ENCODE measurements at regions not wholly inside any gene's neighbourhood (a gene's known extent, or its start where the extent isn't known, plus 50 kb on each side); places are given as distances from the start of the nearest gene placed in this dataset.

DNA sequence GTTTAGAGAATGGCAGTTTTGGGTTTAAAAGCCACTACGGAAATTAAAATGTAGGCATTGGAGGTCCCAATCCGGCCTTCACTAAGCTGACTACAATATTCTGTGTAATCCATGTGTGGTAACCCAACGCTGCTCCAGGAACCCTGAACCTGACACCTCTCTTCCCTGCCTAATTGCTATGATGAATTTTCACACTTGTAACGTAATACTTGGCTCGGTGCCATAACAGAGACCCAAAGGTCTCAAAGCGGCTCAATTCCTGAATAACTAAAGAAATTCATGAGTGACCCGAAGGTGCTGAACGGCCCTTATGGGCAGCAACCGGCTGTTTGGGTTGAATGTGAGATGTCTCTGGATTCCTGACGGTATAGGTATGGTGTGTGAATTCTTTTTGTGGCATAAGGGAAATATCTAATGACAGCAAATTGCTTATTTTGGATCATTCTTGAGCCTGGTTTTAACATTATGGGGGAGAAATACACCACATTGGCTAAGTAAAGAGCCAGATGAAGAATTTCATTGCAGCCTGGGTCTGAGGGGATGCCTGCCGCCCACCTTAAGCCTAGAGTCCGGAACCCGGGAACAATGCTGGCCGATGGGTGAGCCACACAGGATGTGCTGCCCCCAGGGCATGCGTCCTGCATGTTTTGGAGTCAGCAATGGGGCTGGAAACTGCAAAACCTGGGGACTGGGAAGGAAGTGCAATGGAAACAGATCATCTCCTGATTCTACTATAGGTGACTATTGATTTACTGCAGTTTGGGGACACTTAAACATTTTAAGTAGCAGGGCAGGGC, 69.7 kb upstream of the FZD8 start:
- TF ChIP-seq TAF1 (IDR thresholded peaks at IDR 0.05; ENCODE audit: low read depth) = no peak
- no peak for TF ChIP-seq YY1 (IDR thresholded peaks at IDR 0.05; ENCODE audit: low read depth)
- no peak for TF ChIP-seq RAD21 (IDR thresholded peaks at IDR 0.05; ENCODE audit: low read depth)

DNA sequence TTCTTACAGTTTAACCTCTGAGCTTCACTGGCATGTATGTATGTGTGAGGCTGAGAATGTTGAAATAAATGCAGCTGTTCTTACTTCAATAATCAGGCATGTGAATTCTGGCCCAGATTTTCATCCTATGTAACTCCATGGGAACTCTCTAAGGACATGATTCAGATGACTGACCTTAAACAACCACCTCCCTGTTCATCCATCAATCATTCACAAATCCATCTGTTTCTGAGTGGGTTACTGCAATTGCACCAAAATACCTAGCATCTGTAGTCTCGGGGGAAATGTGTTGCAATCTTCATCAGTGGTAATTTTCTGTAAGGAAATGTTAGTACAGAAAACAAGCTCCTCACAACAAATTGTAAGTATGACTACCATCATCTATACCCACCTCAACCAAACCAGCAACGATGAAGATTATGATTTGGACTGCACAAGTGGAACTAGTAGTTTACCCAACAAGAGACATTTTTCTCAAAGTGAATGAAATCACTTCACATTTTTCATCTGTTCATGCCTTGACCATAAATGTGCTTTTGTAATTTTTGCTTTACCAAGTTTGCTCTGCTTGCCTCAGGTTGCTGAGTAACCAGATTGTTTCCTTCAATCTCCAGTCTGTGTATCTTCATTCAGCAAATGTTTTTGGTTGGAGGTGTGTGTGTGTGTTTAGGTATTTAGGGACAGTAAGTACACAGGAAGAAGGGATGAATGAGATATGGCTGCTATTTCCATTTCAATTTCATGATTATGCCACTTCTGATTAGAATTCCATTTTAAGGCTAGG, 65.7 kb upstream of the FZD8 start:
- TF ChIP-seq NFIC (IDR thresholded peaks at IDR 0.05) (no peak), RAD21 (IDR thresholded peaks at IDR 0.05; ENCODE audit: low read depth) (no peak)
- TF ChIP-seq, protein P1, sequence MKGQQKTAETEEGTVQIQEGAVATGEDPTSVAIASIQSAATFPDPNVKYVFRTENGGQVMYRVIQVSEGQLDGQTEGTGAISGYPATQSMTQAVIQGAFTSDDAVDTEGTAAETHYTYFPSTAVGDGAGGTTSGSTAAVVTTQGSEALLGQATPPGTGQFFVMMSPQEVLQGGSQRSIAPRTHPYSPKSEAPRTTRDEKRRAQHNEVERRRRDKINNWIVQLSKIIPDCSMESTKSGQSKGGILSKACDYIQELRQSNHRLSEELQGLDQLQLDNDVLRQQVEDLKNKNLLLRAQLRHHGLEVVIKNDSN (IDR thresholded peaks at IDR 0.05) = no peak

DNA sequence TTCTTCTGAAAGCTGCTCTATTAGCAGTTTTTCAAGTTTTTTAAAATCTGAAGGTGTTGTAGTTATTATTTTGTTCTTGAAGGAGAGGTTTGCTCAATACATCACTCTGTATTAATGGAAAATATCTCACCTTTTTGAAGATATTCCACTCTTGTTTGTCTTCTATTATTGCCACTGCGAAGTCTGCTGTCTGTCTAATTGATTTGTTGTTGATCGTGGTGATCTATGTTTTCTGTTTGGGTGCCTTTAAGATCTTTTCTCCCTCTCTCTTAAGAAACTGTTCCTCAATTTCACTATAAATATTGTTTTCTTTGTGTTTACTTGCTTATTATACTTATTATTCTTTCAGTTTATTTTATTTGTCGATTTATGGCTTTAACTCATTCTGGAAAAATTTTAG, 64.9 kb upstream of the FZD8 start:
- TF ChIP-seq, protein P2, sequence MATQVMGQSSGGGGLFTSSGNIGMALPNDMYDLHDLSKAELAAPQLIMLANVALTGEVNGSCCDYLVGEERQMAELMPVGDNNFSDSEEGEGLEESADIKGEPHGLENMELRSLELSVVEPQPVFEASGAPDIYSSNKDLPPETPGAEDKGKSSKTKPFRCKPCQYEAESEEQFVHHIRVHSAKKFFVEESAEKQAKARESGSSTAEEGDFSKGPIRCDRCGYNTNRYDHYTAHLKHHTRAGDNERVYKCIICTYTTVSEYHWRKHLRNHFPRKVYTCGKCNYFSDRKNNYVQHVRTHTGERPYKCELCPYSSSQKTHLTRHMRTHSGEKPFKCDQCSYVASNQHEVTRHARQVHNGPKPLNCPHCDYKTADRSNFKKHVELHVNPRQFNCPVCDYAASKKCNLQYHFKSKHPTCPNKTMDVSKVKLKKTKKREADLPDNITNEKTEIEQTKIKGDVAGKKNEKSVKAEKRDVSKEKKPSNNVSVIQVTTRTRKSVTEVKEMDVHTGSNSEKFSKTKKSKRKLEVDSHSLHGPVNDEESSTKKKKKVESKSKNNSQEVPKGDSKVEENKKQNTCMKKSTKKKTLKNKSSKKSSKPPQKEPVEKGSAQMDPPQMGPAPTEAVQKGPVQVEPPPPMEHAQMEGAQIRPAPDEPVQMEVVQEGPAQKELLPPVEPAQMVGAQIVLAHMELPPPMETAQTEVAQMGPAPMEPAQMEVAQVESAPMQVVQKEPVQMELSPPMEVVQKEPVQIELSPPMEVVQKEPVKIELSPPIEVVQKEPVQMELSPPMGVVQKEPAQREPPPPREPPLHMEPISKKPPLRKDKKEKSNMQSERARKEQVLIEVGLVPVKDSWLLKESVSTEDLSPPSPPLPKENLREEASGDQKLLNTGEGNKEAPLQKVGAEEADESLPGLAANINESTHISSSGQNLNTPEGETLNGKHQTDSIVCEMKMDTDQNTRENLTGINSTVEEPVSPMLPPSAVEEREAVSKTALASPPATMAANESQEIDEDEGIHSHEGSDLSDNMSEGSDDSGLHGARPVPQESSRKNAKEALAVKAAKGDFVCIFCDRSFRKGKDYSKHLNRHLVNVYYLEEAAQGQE (IDR thresholded peaks at IDR 0.05; ENCODE audit: low read depth) = no peak
- TF ChIP-seq RAD21 (IDR thresholded peaks at IDR 0.05; ENCODE audit: low read depth) (no peak), EP300 (IDR thresholded peaks at IDR 0.05; ENCODE audit: borderline replicate concordance) (no peak), ZBTB7A (IDR thresholded peaks at IDR 0.05; ENCODE audit: low read depth) (no peak), TCF12 (IDR thresholded peaks at IDR 0.05; ENCODE audit: low read depth) (no peak), TEAD4 (IDR thresholded peaks at IDR 0.05) (no peak)
- TF ChIP-seq, protein P3, sequence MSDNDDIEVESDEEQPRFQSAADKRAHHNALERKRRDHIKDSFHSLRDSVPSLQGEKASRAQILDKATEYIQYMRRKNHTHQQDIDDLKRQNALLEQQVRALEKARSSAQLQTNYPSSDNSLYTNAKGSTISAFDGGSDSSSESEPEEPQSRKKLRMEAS (IDR thresholded peaks at IDR 0.05) = no peak

DNA sequence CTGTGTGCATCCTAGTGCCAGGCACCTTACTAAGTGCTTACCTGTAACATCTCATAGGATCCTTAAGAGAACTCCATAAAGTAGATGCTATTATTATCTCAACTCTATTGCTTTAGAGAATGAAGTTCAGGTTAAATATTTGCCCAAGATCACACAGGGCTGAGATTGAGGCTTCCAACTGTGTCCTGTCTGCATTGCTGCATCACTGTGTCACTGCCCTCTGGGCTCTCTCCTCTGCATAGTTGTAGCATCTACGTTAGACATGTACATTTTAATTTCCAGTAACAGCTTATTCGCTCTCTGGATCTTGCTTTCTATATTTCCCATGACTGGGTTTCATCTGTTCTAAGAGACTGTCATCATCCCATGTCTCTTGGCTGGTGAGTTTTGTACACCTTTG, 63.6 kb upstream of the FZD8 start:
- TF ChIP-seq TCF12 (IDR thresholded peaks at IDR 0.05; ENCODE audit: low read depth) (no peak), YY1 (IDR thresholded peaks at IDR 0.05; ENCODE audit: low read depth) (no peak), EP300 (IDR thresholded peaks at IDR 0.05; ENCODE audit: borderline replicate concordance) (no peak), CREB1 (IDR thresholded peaks at IDR 0.05; ENCODE audit: low read depth) (no peak), NFIC (IDR thresholded peaks at IDR 0.05) (no peak), ZBTB7A (IDR thresholded peaks at IDR 0.05; ENCODE audit: low read depth) (no peak)

DNA sequence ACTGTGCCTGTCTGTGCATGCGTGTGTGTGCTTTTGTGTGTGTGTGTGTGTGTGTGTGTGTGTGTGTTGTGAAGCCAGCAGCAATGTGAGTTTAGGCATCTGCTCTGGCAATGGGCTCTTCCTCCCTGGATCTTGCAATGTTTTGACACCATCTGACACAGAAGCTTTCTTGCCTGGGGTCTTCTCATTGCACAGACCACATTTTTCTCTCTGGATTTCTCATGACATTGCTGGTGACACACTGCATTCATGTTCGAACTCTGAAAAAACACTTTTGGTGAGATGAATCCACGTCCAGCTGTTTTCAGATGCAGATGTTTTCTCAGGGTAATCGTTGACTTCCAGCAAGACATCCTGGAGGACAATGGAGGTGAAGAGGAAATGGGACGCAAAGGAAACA, 63.0 kb upstream of the FZD8 start:
- TF ChIP-seq YY1 (IDR thresholded peaks at IDR 0.05; ENCODE audit: low read depth) = no peak
- no peak for TF ChIP-seq FOXM1 (IDR thresholded peaks at IDR 0.05; ENCODE audit: borderline replicate concordance, low read depth)
- TF ChIP-seq TCF12 (IDR thresholded peaks at IDR 0.05; ENCODE audit: low read depth) = no peak

DNA sequence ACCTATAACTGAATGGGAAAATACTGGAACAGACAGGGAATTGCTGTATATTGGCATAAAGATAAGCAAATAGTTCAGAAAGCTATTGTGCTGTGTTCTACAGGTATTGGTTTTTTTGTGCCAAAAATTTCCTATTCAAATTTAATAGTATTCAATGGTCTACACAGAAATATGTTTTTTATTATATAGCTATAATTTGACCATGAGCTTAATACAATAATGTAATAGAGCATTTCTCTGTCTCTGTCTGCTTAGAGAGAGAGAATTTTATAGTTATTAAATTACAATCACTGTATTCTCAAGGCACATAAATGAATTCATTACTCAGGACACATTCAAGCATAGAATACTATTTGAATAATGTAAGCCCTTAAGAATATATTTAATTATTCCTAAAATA, 62.3 kb upstream of the FZD8 start:
- TF ChIP-seq, protein P3 (IDR thresholded peaks at IDR 0.05) = no peak
- TF ChIP-seq FOXM1 (IDR thresholded peaks at IDR 0.05; ENCODE audit: borderline replicate concordance, low read depth) = no peak
- TF ChIP-seq TCF12 (IDR thresholded peaks at IDR 0.05; ENCODE audit: low read depth) = no peak
- TF ChIP-seq CREB1 (IDR thresholded peaks at IDR 0.05; ENCODE audit: low read depth) = no peak
- TF ChIP-seq, protein P1 (IDR thresholded peaks at IDR 0.05) = no peak
- TF ChIP-seq TEAD4 (IDR thresholded peaks at IDR 0.05) = no peak
- no peak for TF ChIP-seq EP300 (IDR thresholded peaks at IDR 0.05; ENCODE audit: borderline replicate concordance)
- no peak for TF ChIP-seq NFIC (IDR thresholded peaks at IDR 0.05)
- TF ChIP-seq CEBPB (IDR thresholded peaks at IDR 0.05) = no peak
- TF ChIP-seq, protein P2 (IDR thresholded peaks at IDR 0.05; ENCODE audit: low read depth) = no peak
